ENCODE measurements at regions not wholly inside any gene's neighbourhood (a gene's known extent, or its start where the extent isn't known, plus 50 kb on each side); places are given as distances from the start of the nearest gene placed in this dataset.

DNA sequence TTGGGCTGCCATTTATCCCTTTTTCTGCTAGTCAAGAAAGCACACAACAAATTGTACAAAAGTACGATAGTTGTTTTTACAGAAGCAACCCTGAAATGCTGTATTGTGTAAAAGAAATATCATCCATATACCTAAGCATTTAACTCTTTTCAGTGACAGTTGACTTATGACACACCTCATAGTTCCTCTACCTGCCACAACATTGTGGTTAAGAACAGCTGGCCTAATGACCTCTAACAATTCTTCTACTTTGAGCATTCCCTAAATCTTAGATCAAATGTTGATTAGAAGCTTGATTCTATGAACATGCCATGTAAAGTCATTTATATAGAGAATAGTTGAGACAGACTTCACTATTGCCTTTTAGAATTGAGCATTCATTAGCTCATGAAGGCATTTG, 165.9 kb upstream of the SETBP1 start:
- BruUV-seq (replicated peaks), result no TSS peak
- no peak overlapping the region for H3K27ac Mint-ChIP-seq (ENCODE audit: low read depth, unreplicated experiment)

DNA sequence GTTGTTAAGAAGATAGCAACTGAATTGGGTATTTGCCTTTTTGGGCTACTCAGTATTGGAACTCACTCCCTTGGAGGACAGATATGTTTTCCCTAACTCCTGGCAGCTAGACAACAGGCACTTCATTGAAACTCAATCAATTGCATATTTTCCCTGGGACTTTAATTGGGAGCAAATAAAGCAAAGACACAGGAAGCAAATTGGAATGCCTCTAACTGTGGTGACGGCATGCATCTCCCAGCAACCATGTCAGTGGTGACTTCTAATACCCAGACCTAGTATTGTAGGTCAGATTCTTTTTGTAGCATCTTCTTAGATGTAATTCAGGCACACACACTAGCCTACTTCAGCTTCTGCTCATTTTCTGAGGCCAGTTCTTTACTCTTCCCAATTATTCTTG, 164.2 kb upstream of the SETBP1 start:
- Mint-ChIP-seq H3K27ac (ENCODE audit: low read depth, unreplicated experiment) (no peak overlapping the region), H3K27me3 (ENCODE audit: insufficient read depth, unreplicated experiment) (no peaks in the 10 kb centered on the region), H3K9me3 (ENCODE audit: unreplicated experiment) (peaks cover 8% of the 10 kb centered on the region), H3K4me1 (ENCODE audit: insufficient read depth, unreplicated experiment) (peaks cover 17% of the 10 kb centered on the region), H3K36me3 (ENCODE audit: insufficient read depth, unreplicated experiment) (no peaks in the 10 kb centered on the region), H3K4me3 (ENCODE audit: unreplicated experiment) (no peak overlapping the region)
- intact Hi-C loops (cut with micrococcal nuclease), result no loop called here
- DNase-seq (ENCODE audit: unreplicated experiment), result no peak
- POLR2A ChIA-PET, result interaction anchor here (0.7 kb wide), 1 partner anchor 828 kb away, joined by 3 read pairs; no protein-coding TSS in a partner anchor
- CTCF ChIA-PET, result interaction anchor here (1.0 kb wide), 1 partner anchor 139 kb away, joined by 3 read pairs; no protein-coding TSS in a partner anchor
- BruUV-seq (replicated peaks), result no TSS peak
- TF ChIP-seq, protein P1, sequence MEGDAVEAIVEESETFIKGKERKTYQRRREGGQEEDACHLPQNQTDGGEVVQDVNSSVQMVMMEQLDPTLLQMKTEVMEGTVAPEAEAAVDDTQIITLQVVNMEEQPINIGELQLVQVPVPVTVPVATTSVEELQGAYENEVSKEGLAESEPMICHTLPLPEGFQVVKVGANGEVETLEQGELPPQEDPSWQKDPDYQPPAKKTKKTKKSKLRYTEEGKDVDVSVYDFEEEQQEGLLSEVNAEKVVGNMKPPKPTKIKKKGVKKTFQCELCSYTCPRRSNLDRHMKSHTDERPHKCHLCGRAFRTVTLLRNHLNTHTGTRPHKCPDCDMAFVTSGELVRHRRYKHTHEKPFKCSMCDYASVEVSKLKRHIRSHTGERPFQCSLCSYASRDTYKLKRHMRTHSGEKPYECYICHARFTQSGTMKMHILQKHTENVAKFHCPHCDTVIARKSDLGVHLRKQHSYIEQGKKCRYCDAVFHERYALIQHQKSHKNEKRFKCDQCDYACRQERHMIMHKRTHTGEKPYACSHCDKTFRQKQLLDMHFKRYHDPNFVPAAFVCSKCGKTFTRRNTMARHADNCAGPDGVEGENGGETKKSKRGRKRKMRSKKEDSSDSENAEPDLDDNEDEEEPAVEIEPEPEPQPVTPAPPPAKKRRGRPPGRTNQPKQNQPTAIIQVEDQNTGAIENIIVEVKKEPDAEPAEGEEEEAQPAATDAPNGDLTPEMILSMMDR (IDR thresholded peaks at IDR 0.05; ENCODE audit: unreplicated experiment), result no peak

More for the DNA sequence above, 165.9 kb upstream of the SETBP1 start:
- no peak for DNase-seq (ENCODE audit: unreplicated experiment)
- peaks cover 17% of the 10 kb centered on the region for H3K4me1 Mint-ChIP-seq (ENCODE audit: insufficient read depth, unreplicated experiment)
- ChIA-PET CTCF (interaction anchor here (0.5 kb wide), 1 partner anchor 558 kb away, joined by 3 read pairs; no protein-coding TSS in a partner anchor), POLR2A (no interaction called here)
- TF ChIP-seq, protein P1 (IDR thresholded peaks at IDR 0.05; ENCODE audit: unreplicated experiment), result no peak
- no peaks in the 10 kb centered on the region for H3K27me3 Mint-ChIP-seq (ENCODE audit: insufficient read depth, unreplicated experiment)
- peaks cover 8% of the 10 kb centered on the region for H3K9me3 Mint-ChIP-seq (ENCODE audit: unreplicated experiment)
- intact Hi-C loops (cut with micrococcal nuclease), result no loop called here
- H3K4me3 Mint-ChIP-seq (ENCODE audit: unreplicated experiment), result no peak overlapping the region
- no peaks in the 10 kb centered on the region for H3K36me3 Mint-ChIP-seq (ENCODE audit: insufficient read depth, unreplicated experiment)

DNA sequence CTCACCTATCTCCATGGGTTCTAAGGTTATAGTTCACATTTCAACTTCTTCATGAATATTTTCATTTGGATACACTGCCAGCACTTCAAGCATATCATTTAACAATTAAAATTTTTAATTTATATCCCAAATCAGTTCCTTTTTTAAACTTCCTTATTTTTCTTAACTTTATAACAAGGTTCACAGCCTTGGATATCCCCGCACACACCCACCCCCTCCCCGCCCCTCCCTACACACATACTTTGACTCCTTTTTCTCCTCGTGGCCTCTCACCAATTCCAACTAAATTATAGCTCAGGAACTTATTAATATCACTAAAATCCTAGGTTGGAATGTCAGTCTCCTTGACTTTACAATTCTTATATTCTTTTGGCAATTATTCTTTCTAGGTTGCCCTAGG, 163.6 kb upstream of the SETBP1 start:
- intact Hi-C loops (cut with micrococcal nuclease), result no loop called here

DNA sequence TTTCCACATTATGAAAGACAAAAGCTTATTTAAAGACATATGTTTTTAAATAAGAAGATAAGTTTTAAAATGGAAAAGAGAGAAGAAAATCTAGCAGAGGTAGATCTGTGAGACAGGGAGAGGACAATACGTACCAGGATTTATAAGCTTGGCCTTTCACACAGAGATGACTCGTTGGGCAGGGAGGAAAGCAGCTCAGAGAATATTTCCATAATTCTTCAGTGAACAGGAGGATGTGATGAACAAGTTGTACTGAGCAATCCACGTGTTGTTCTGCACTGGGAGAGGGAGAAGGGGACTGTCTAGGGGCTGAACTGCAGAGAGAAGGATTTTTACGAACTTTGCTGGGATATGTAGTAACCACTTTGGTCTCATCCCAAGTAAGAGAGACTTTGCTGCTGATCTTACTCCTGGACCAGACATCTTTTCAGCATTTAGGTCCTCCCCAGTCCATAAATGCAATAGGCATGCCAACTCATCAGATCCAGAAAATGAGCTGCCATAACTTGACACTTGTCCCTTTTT, 162.5 kb upstream of the SETBP1 start:
- Mint-ChIP-seq H3K27ac (ENCODE audit: low read depth, unreplicated experiment) (no peak overlapping the region), H3K4me3 (ENCODE audit: unreplicated experiment) (no peak overlapping the region), H3K9me3 (ENCODE audit: unreplicated experiment) (peaks cover 4% of the 10 kb centered on the region), H3K27me3 (ENCODE audit: insufficient read depth, unreplicated experiment) (no peaks in the 10 kb centered on the region), H3K4me1 (ENCODE audit: insufficient read depth, unreplicated experiment) (peaks cover 14% of the 10 kb centered on the region), H3K36me3 (ENCODE audit: insufficient read depth, unreplicated experiment) (no peaks in the 10 kb centered on the region)
- ChIA-PET POLR2A (interaction anchor here (0.8 kb wide), 1 partner anchor 13 kb away, joined by 4 read pairs; no protein-coding TSS in a partner anchor), CTCF (no interaction called here)
- intact Hi-C loops (cut with micrococcal nuclease), result no loop called here
- BruUV-seq (replicated peaks), result no TSS peak
- DNase-seq (ENCODE audit: unreplicated experiment), result no peak
- TF ChIP-seq, protein P1 (IDR thresholded peaks at IDR 0.05; ENCODE audit: unreplicated experiment), result no peak

More for the DNA sequence above, 163.6 kb upstream of the SETBP1 start:
- no peak for DNase-seq (ENCODE audit: unreplicated experiment)
- Mint-ChIP-seq H3K4me1 (ENCODE audit: insufficient read depth, unreplicated experiment) (peaks cover 17% of the 10 kb centered on the region), H3K4me3 (ENCODE audit: unreplicated experiment) (no peak overlapping the region), H3K9me3 (ENCODE audit: unreplicated experiment) (peaks cover 8% of the 10 kb centered on the region), H3K27ac (ENCODE audit: low read depth, unreplicated experiment) (no peak overlapping the region), H3K27me3 (ENCODE audit: insufficient read depth, unreplicated experiment) (no peaks in the 10 kb centered on the region), H3K36me3 (ENCODE audit: insufficient read depth, unreplicated experiment) (no peaks in the 10 kb centered on the region)
- TF ChIP-seq, protein P1 (IDR thresholded peaks at IDR 0.05; ENCODE audit: unreplicated experiment), result no peak
- POLR2A ChIA-PET, result no interaction called here
- BruUV-seq (replicated peaks), result no TSS peak
- CTCF ChIA-PET, result interaction anchor here (1.0 kb wide), 1 partner anchor 138 kb away, joined by 3 read pairs; no protein-coding TSS in a partner anchor
